HCT116 (cell line): ENCODE measurements at regions not wholly inside any gene's neighbourhood (a gene's known extent, or its start where the extent isn't known, plus 50 kb on each side); places are given as distances from the start of the nearest gene placed in this dataset.

ENCODE experiments used
- ATAC-seq: fragments of 200-7000 bp; cut with Tn5 transposase; 2 replicates; pipeline ENCODE4 v1.9.1; 2020; ENCODE audit warnings: mild to moderate bottlenecking, moderate library complexity
- BruUV-seq: library from RNA; stranded (reverse); fragments of 400-500 nt; replicated peaks from 2 replicates; lab custom pipeline; 2021; lab: Mats Ljungman, UMichigan
- CTCF ChIA-PET: fragments of 300-600 bp; sonication (Branson Sonifier 250); formaldehyde crosslinking; loops from one replicate; lab custom pipeline; 2021; ENCODE audit warnings: antibody characterized with exemption; lab: Charles Lee
- POLR2A ChIA-PET: fragments of 300-600, 350-600 bp; sonication (Branson Sonifier 250); formaldehyde crosslinking; loops from one replicate; lab custom pipeline; 2021; ENCODE audit warnings: antibody characterized with exemption; lab: Charles Lee
- RAD21 ChIA-PET, 2 experiments: fragments of 300-600 bp; sonication (Branson Sonifier 250); formaldehyde crosslinking; loops; one replicate each; lab custom pipeline; 2023; ENCODE audit warnings: low total read pairs in 2 of 2; ENCODE audit not compliant: uncharacterized antibody in 2 of 2, unreplicated experiment in 2 of 2, low non-redundant PET in 1 of 2; lab: Charles Lee
- DNase-seq: peaks from one replicate; pipeline ENCODE4 v3.0.0-alpha.2; 2010; ENCODE audit warnings: low read depth, low spot score
- H2AFZ ChIP-seq: fragments of 200-600 bp; shearing (Covaris generic), sonication (generic); 2 replicates; pipeline ENCODE4 v1.6.1; 2017; ENCODE audit warnings: low read depth, mixed run types, mixed read lengths, antibody characterized with exemption, low read length; ENCODE audit not compliant: poor library complexity, severe bottlenecking
- H3K27ac ChIP-seq: 2 replicates; pipeline ENCODE4 v1.5.1; 2012; ENCODE audit warnings: low read depth, low read length
- H3K27me3 ChIP-seq: fragments of 200-600 bp; sonication (generic); 2 replicates; pipeline ENCODE4 v1.6.1; 2016; ENCODE audit warnings: mixed run types, low read length, mixed read lengths; ENCODE audit not compliant: insufficient read depth
- H3K36me3 ChIP-seq, 2 experiments: fragments of 200-500 bp in 1 of 2; fragments of 200-600 bp in 1 of 2; sonication (Bioruptor generic) in 1 of 2; sonication (generic) in 1 of 2; 2 replicates each; pipeline versions ENCODE4 v1.5.1 to v1.6.1; 2014 to 2016; ENCODE audit warnings: low read length in 2 of 2, inconsistent platforms in 1 of 2, mixed read lengths in 1 of 2, mixed run types in 1 of 2; ENCODE audit not compliant: insufficient read depth in 2 of 2, control insufficient read depth in 1 of 2
- H3K4me1 ChIP-seq, 2 experiments: fragments of 200-600 bp in 1 of 2; sonication (generic) in 1 of 2; 2 replicates each; pipeline versions ENCODE4 v1.5.1 to v1.6.1; 2012 to 2017; ENCODE audit warnings: low read length in 2 of 2, inconsistent platforms in 1 of 2, mild to moderate bottlenecking in 1 of 2, mixed read lengths in 1 of 2, mixed run types in 1 of 2, moderate library complexity in 1 of 2; ENCODE audit not compliant: insufficient read depth in 2 of 2, control insufficient read depth in 1 of 2
- H3K4me2 ChIP-seq: fragments of 200-600 bp; sonication (generic); 2 replicates; pipeline ENCODE4 v1.6.1; 2017; ENCODE audit warnings: mixed run types, low read length, mixed read lengths
- H3K4me3 ChIP-seq, 2 experiments: fragments of 200-600 bp in 1 of 2; sonication (generic) in 1 of 2; replicated peaks in 1 of 2; 2 replicates each; pipeline ENCODE4 v1.5.1; 2011 to 2016; ENCODE audit warnings: low read length in 2 of 2, control low read depth in 1 of 2, low read depth in 1 of 2, mild to moderate bottlenecking in 1 of 2, mixed read lengths in 1 of 2, mixed run types in 1 of 2
- H3K79me2 ChIP-seq: fragments of 200-600 bp; sonication (generic); 2 replicates; pipeline ENCODE4 v1.6.1; 2017; ENCODE audit warnings: mild to moderate bottlenecking, mixed run types, low read length, moderate library complexity, mixed read lengths; ENCODE audit not compliant: insufficient read depth
- H3K9ac ChIP-seq: fragments of 200-600 bp; sonication (generic); 2 replicates; pipeline ENCODE4 v1.6.1; 2016; ENCODE audit warnings: low read length, mixed read lengths
- H3K9me2 ChIP-seq: fragments of 200-600 bp; sonication (generic), shearing (Covaris generic); 2 replicates; pipeline ENCODE4 v1.6.1; 2017; ENCODE audit warnings: mixed run types, mild to moderate bottlenecking, moderate library complexity; ENCODE audit not compliant: insufficient read depth
- H3K9me3 ChIP-seq, 2 experiments: fragments of 200-500 bp in 1 of 2; fragments of 200-600 bp in 1 of 2; sonication (Bioruptor generic) in 1 of 2; sonication (generic) in 1 of 2; 2 replicates each; pipeline ENCODE4 v1.6.1; 2014 to 2017; ENCODE audit warnings: low read length in 2 of 2, mixed read lengths in 2 of 2, inconsistent platforms in 1 of 2, low read depth in 1 of 2, mild to moderate bottlenecking in 1 of 2, mixed run types in 1 of 2, moderate library complexity in 1 of 2; ENCODE audit not compliant: control insufficient read depth in 1 of 2, insufficient read depth in 1 of 2
- H4K20me1 ChIP-seq: fragments of 200-600 bp; sonication (generic), shearing (Covaris generic); 2 replicates; pipeline ENCODE4 v1.6.1; 2017; ENCODE audit warnings: mixed run types, mild to moderate bottlenecking, moderate library complexity; ENCODE audit not compliant: insufficient read depth
- CBX3 ChIP-seq: IDR thresholded peaks from 2 replicates; pipeline ENCODE4 v1.6.1; 2012; ENCODE audit warnings: low read depth
- CEBPB ChIP-seq: IDR thresholded peaks from 2 replicates; pipeline ENCODE4 v1.6.1; 2012; ENCODE audit warnings: low read depth
- EZH2 ChIP-seq: fragments of 200-600 bp; sonication (generic); IDR thresholded peaks from 2 replicates; pipeline ENCODE4 v1.6.1; 2017; ENCODE audit warnings: antibody characterized with exemption, mixed run types
- EZH2phosphoT487 ChIP-seq: fragments of 200-600 bp; IDR thresholded peaks from 2 replicates; pipeline ENCODE4 v1.6.1; 2018; ENCODE audit warnings: antibody characterized with exemption, borderline replicate concordance
- FOSL1 ChIP-seq: IDR thresholded peaks from 2 replicates; pipeline ENCODE4 v1.6.1; 2012; ENCODE audit warnings: low read depth
- JUND ChIP-seq: IDR thresholded peaks from 2 replicates; pipeline ENCODE4 v1.6.1; 2012
- POLR2A ChIP-seq: IDR thresholded peaks from 2 replicates; pipeline ENCODE4 v1.7.0; 2011; ENCODE audit warnings: borderline replicate concordance; ENCODE audit not compliant: insufficient read depth, insufficient read length; ENCODE audit errors: extremely low read depth
- SIN3A ChIP-seq: IDR thresholded peaks from 2 replicates; pipeline ENCODE4 v1.6.1; 2012; ENCODE audit warnings: low read depth
- SRF ChIP-seq: IDR thresholded peaks from 2 replicates; pipeline ENCODE4 v1.6.1; 2012; ENCODE audit warnings: low read depth
- YY1 ChIP-seq: IDR thresholded peaks from 2 replicates; pipeline ENCODE4 v1.6.1; 2011; ENCODE audit warnings: low read length, low read depth, moderate library complexity, mild to moderate bottlenecking; ENCODE audit not compliant: insufficient replicate concordance; ENCODE audit errors: extremely low read depth
- intact Hi-C: fragments of 100-400 bp; cut with micrococcal nuclease; formaldehyde crosslinking; loops from 2 replicates; pipeline ENCODE4 v1.10.0; 2022
- TF ChIP-seq, protein P1 (sequence below): IDR thresholded peaks from 2 replicates; pipeline ENCODE4 v1.6.1; 2012
- TF ChIP-seq, protein P2 (sequence below): IDR thresholded peaks from 2 replicates; pipeline ENCODE4 v1.6.1; 2011; ENCODE audit warnings: mild to moderate bottlenecking, low read length, moderate library complexity; ENCODE audit not compliant: insufficient replicate concordance; ENCODE audit errors: extremely low read depth
- TF ChIP-seq, protein P3 (sequence below), 3 experiments: fragments of 200-600 bp in 1 of 3; sonication (generic) in 1 of 3; IDR thresholded peaks in 2 of 3; conservative IDR thresholded peaks in 1 of 3; 2 replicates each; pipeline ENCODE4 v1.5.1; 2012 to 2017; ENCODE audit warnings: low read depth in 2 of 3, low read length in 2 of 3, antibody characterized with exemption in 1 of 3, borderline replicate concordance in 1 of 3, control low read depth in 1 of 3, mild to moderate bottlenecking in 1 of 3, mixed read lengths in 1 of 3, mixed run types in 1 of 3, moderate library complexity in 1 of 3; ENCODE audit not compliant: insufficient read depth in 1 of 3

DNA sequence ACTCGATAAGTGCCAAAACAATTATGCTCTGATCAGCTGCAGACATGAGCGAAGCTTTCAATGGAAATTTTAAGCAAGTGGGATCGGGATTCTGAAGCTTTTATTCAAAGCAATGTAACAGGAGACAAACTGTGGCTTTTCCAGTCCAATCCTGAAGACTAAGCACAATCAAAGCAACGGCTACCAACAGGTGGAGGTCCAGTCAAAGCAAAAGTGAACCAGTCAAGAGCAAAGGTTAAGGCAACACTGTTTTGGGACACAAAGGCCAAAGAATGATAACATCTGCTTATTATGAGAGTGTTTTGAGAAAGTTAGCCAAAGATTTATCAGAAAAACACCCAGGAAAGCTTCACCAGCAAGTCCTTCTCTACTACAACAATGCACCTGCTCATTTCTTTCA is 170.1 kb downstream of the SEC16B start:
- no peak overlapping the region for H3K4me3 ChIP-seq
- ChIA-PET RAD21 (no interaction called here), CTCF (no interaction called here), POLR2A (no interaction called here)
- H3K4me2 ChIP-seq, result no peak overlapping the region
- no peak overlapping the region for H2AFZ ChIP-seq
- DNase-seq, result no peak
- no peaks in the 10 kb centered on the region for H3K9me3 ChIP-seq
- intact Hi-C loops, result no loop called here
- BruUV-seq, result no TSS peak
- no peak for TF ChIP-seq SIN3A
- no peak for TF ChIP-seq YY1
- TF ChIP-seq, protein P1, sequence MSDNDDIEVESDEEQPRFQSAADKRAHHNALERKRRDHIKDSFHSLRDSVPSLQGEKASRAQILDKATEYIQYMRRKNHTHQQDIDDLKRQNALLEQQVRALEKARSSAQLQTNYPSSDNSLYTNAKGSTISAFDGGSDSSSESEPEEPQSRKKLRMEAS, result no peak
- no peak for TF ChIP-seq CEBPB
- TF ChIP-seq EZH2phosphoT487, result no peak
- TF ChIP-seq, protein P2, sequence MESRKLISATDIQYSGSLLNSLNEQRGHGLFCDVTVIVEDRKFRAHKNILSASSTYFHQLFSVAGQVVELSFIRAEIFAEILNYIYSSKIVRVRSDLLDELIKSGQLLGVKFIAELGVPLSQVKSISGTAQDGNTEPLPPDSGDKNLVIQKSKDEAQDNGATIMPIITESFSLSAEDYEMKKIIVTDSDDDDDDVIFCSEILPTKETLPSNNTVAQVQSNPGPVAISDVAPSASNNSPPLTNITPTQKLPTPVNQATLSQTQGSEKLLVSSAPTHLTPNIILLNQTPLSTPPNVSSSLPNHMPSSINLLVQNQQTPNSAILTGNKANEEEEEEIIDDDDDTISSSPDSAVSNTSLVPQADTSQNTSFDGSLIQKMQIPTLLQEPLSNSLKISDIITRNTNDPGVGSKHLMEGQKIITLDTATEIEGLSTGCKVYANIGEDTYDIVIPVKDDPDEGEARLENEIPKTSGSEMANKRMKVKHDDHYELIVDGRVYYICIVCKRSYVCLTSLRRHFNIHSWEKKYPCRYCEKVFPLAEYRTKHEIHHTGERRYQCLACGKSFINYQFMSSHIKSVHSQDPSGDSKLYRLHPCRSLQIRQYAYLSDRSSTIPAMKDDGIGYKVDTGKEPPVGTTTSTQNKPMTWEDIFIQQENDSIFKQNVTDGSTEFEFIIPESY, result no peak
- no peak for TF ChIP-seq FOSL1
- TF ChIP-seq EZH2, result no peak
- no peak for TF ChIP-seq SRF
- TF ChIP-seq, protein P3, sequence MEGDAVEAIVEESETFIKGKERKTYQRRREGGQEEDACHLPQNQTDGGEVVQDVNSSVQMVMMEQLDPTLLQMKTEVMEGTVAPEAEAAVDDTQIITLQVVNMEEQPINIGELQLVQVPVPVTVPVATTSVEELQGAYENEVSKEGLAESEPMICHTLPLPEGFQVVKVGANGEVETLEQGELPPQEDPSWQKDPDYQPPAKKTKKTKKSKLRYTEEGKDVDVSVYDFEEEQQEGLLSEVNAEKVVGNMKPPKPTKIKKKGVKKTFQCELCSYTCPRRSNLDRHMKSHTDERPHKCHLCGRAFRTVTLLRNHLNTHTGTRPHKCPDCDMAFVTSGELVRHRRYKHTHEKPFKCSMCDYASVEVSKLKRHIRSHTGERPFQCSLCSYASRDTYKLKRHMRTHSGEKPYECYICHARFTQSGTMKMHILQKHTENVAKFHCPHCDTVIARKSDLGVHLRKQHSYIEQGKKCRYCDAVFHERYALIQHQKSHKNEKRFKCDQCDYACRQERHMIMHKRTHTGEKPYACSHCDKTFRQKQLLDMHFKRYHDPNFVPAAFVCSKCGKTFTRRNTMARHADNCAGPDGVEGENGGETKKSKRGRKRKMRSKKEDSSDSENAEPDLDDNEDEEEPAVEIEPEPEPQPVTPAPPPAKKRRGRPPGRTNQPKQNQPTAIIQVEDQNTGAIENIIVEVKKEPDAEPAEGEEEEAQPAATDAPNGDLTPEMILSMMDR (IDR thresholded peaks at IDR 0.05 in 2 of 3, conservative IDR thresholded peaks at IDR 0.05 in 1 of 3; ENCODE audit: borderline replicate concordance in 1 of 3, insufficient read depth in 1 of 3, low read depth in 2 of 3, low read length in 2 of 3), result no peak
- TF ChIP-seq JUND, result no peak
- TF ChIP-seq POLR2A, result no peak
- no peak for TF ChIP-seq CBX3
- no peak overlapping the region for H3K9ac ChIP-seq
- ATAC-seq, result no peak
- H4K20me1 ChIP-seq, result no peaks in the 10 kb centered on the region
- peaks cover 19% of the 10 kb centered on the region for H3K27me3 ChIP-seq
- H3K27ac ChIP-seq, result no peak overlapping the region
- no peaks in the 10 kb centered on the region for H3K79me2 ChIP-seq
- H3K4me1 ChIP-seq, result no peaks in the 10 kb centered on the region
- no peaks in the 10 kb centered on the region for H3K9me2 ChIP-seq
- no peaks in the 10 kb centered on the region for H3K36me3 ChIP-seq
